NCI-H2171 (cell line): ENCODE measurements at regions not wholly inside any gene's neighbourhood (a gene's known extent, or its start where the extent isn't known, plus 50 kb on each side); places are given as distances from the start of the nearest gene placed in this dataset.
"Not testable (repeated sequence)": the region's sequence is repeated elsewhere in the genome, so short reads cannot be mapped to it uniquely, and the experiment has no call there.

Source experiments
- DNase-seq: peaks from one replicate; lab custom pipeline; 2025; lab: John Stamatoyannopoulos, UW

DNA sequence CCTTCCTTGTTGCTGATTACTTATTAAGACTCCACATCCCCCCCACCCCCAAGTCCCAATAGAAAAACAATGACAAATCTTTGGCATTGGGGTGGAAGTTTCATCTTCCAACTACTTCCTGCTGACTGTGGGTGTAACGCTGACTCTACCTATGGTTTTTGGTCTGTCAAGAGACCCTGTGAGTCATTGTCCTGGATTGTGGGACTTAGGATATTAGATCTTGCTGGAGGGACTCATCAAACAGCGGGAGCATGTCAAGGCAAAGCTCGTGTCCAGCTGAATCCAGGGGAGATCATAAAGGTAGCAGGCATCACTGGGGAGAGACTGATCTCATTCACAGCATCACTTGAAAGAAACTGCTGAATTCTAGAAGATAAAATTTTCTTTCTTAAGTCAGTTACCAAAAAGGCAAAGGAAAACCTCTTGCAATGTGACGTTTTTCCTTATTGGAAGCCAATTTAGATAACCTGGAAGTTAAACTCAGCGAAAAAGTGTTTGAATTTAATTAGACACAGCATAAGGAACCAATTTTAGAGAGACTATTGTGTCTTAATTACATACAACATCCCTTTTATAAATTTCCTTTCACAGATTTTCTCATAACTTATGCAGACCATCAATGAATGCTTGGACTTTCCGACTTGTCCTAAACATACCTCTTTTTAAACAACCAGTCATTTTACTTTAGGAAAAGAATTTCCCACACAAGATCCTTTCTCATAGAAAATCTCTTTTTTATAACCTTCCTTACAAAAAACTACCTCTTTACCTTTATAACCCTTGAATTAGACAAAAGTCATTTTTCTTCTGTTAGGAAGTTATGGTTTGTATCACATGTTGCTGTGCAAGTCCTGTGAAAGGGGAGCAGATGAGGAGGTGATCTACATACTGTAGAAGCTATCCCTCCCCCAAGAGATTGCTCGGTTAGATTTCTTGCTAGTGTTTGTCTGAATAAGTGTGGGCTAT, 94.6 kb upstream of the SCAF11 start:
- DNase-seq, result no peak

DNA sequence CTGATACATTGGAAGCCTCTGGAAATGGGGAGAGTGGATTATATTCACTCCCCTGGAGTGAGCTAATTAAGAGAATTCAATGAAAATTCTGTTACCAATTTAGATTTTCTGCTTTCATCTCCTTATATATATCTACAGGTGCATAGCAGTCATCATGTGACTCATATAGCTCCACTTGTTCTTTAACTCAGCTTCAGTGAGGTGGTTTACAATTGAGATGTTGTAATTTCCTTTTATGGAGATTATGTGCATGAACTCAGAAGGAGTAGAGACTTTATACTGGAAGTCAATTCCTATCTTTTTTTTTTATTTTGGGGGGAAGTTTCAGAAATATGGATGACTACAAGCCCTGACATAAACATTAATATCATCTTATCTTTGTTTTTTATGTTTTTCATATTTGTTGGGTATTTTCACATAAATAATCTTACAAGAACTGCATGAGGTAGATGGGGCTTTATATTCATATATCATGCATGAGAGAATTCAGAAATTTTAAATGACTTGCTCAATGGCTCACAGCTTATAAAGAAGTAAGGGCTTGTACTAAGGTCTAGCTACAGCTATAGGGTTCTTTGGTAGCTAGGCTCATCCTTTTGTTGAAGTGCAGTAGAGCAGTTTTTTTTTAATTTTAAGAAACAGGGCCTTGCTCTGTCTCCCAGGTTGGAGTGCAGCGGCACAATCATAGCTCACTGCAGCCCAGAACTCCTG, 92.3 kb upstream of the SCAF11 start:
- DNase-seq, result no peak

DNA sequence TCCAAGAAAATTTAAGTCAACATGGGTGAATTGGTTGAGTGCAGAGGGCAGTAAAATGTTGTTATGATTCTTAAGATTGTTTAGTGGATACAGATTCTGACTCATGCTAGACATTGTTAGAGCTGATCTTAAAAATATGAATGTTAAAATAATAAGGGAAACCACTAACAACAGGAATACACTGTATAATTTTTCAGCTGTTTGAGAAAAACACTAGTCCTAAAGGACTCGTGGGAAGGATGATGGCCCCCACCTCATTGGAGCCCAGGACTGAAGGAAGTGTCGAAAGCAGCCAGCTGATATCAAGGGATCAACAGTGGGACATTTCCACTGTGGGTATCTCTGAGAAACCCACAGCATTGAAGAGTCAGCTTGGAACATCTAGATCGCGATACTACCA, 82.9 kb upstream of the SCAF11 start:
- no peak for DNase-seq

- peak; percentile 8 for DNase-seq
Measured at GRCh38 chr12:46071769-46072624, 81.6 kb upstream of the SCAF11 start.

DNA sequence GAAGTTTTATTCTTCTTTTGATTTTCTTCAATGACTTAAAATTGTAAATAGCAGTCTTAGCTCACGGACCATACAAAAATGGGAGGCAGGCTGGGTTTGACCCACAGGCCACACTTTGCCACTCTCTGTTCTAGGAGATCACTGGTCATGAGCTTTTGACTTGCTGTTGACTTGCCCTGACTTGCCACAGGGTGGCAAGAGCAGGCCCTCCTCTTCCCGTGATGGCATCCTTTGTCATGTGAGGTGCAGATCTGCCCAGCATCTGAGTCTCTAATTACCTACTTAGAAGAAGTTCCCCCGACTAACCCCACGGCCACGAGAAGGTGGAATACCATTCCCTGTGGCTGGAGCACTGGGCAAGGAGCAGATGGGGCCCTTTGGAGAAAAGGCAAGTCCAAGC, 81.0 kb upstream of the SCAF11 start:
- no peak for DNase-seq

DNA sequence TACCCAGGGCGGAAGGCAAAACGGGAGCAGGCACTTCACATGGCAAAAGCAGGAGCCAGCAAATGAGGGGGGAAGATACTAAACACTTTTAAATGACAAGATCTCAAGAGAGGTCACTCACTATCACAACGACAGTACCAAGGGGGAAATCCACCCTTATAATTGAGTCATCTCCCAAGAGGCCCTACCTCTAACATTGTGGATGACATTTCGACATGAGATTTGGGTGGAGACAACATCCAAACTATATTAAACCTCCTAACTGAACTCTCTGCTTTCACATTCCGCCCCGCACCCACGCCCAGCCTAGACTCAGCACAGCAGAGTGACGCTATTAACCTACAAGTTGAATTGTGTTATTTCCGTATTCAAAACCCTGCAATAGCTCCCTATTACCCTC, 76.7 kb upstream of the SCAF11 start:
- DNase-seq, result no peak

DNA sequence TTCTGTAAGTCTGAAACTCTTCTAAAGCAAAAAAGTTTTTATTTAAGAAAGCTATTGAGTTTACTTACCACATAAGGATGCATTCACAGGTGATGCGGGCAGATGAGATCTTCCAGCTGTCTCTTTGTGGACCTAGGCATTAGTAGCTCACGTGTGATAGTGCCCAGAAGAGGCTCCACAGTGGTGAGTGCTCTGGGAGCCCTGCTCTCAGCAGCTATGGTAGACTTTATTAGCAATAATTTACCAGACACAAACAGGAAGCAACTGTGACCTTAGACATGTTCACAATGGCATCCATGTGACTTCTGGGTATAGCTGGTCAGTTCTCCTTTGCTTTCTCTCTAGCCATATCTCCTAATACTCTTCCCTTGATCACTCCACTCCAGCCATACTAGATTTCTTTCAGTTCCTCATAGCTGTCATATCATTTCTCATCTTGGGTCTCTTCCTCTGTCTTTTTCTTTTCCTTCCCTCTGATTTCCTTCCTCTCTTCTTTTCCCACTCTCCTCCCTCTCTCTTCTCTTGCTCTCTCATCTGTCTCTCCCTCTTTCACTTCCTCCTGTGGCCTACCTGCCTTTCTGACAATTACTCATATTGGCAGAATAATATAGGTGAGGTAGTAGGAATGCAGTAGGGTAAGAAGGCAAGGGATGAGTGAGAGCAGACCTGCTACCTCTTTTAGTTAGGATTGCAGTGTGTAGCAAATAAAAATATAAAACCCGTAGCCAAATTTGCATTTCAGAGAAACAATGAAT, 75.2 kb upstream of the SCAF11 start:
- no peak for DNase-seq

GRCh38 chr12:46064548-46064947, 74.2 kb upstream of the SCAF11 start:
- DNase-seq, result no peak

- DNase-seq, result not testable (repeated sequence)
Measured at GRCh38 chr12:46058697-46059096, 68.3 kb upstream of the SCAF11 start.

DNA sequence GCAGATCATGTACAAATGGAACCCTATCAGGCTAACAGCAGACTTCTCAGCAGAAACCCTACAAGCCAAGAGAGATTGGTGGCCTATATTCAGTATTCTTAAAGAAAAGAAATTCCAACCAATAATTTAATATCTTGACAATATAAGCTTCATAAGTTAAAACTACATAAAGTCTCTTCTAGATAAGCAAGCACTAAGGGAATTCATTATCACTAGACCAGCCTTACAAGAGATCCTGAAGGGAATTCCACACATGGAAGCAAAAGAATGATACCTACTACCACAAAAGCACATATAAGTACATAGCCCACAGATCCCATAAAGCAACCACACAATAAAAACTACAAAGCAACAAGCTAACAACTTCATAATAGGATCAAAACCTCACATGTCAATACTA, 60.4 kb upstream of the SCAF11 start:
- no peak for DNase-seq

- no peak for DNase-seq
Measured at GRCh38 chr12:46049665-46050064, 59.3 kb upstream of the SCAF11 start.

DNA sequence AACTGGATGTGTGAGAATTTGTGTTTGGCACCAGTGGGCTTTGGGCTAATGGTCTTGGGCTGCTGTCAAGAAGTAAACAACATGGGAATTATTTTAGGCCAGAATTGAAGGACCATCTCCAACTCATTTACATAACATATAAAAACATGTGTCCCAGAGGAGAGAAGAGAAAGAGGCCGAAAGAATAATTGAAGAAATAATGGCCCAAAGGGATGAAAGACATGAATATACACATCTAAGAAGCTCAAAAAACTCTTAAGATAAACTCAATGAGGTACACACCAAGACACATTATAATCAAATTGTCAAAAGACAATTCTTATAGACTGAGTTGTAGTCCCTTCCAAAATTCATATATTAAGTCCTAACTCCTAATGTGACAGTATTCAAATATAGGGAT, 56.1 kb upstream of the SCAF11 start:
- DNase-seq, result no peak

DNA sequence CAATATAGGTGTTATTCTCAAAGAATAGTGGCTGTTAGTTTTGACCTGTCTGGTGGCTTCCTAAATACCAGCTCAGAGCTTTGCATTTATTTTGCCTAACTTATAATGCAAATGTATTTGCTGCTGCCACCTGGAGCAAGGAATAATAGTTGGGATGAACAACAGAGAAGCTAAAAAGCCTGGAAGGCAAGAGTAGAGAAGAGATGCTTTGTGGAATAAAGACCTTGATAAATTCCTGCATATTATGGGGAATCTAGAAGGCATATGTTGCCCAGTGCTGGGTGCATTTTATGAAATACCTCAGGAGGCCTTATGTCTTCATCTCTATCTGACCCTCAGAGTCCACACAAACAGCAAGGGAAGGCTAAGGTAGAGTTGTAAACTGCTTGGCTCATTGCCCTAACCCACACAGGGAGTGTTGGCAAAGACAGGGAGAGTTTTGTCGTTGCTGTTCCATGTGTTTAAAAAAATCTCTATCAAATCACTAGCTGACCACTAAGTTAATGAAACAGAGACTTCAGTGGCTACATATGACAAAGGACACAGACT, 53.7 kb upstream of the SCAF11 start:
- no peak for DNase-seq
